ENCODE measurements at regions not wholly inside any gene's neighbourhood (a gene's known extent, or its start where the extent isn't known, plus 50 kb on each side); places are given as distances from the start of the nearest gene placed in this dataset.

- Mint-ChIP-seq H3K9me3 (no peaks in the 10 kb centered on the region), H3K27ac (peak overlapping the region; percentile 82 to 86 (median 85)), H3K36me3 (ENCODE audit: low read depth) (no peaks in the 10 kb centered on the region), H3K4me3 (peak overlapping the region in 1 of 3 experiments; percentile 68), H3K4me1 (peaks cover 30% of the 10 kb centered on the region), H3K27me3 (ENCODE audit: low read depth) (no peaks in the 10 kb centered on the region)
- TF ChIP-seq CTCF (IDR thresholded peaks at IDR 0.05; ENCODE audit: unreplicated experiment in 3 of 3), result no peak
Observed at GRCh38 chr17:69912805-69913204, 162.2 kb upstream of the KCNJ16 start.

GRCh38 chr17:69913216-69913615 is 161.8 kb upstream of the KCNJ16 start:
- Mint-ChIP-seq H3K4me1 (peaks cover 26% of the 10 kb centered on the region), H3K27me3 (ENCODE audit: low read depth) (no peaks in the 10 kb centered on the region), H3K27ac (peak overlapping the region; percentile 82 to 86 (median 85)), H3K9me3 (no peaks in the 10 kb centered on the region), H3K36me3 (ENCODE audit: low read depth) (no peaks in the 10 kb centered on the region), H3K4me3 (peak overlapping the region in 1 of 3 experiments; percentile 68)
- TF ChIP-seq CTCF (IDR thresholded peaks at IDR 0.05; ENCODE audit: unreplicated experiment in 3 of 3), result peak in 1 of 3 experiments; percentile 8

- Mint-ChIP-seq H3K4me3 (peak overlapping the region in 1 of 3 experiments; percentile 68), H3K9me3 (no peaks in the 10 kb centered on the region), H3K27ac (peak overlapping the region; percentile 82 to 86 (median 85)), H3K36me3 (ENCODE audit: low read depth) (no peaks in the 10 kb centered on the region), H3K27me3 (ENCODE audit: low read depth) (peaks cover 2% of the 10 kb centered on the region), H3K4me1 (peaks cover 25% of the 10 kb centered on the region)
- no peak for TF ChIP-seq CTCF (IDR thresholded peaks at IDR 0.05; ENCODE audit: unreplicated experiment in 3 of 3)
Observed at GRCh38 chr17:69913616-69914015, 161.4 kb upstream of the KCNJ16 start.

- Mint-ChIP-seq H3K27ac (no peak overlapping the region), H3K4me1 (peaks cover 18% of the 10 kb centered on the region), H3K9me3 (peaks cover 2% of the 10 kb centered on the region), H3K4me3 (no peak overlapping the region), H3K27me3 (ENCODE audit: low read depth) (peaks cover 3% of the 10 kb centered on the region), H3K36me3 (ENCODE audit: low read depth) (no peaks in the 10 kb centered on the region)
- TF ChIP-seq CTCF (IDR thresholded peaks at IDR 0.05; ENCODE audit: unreplicated experiment in 3 of 3), result no peak
Observed at GRCh38 chr17:69914520-69914919, 160.5 kb upstream of the KCNJ16 start.

GRCh38 chr17:69916761-69917160 is 158.3 kb upstream of the KCNJ16 start:
- no peaks in the 10 kb centered on the region for H3K36me3 Mint-ChIP-seq (ENCODE audit: low read depth)
- no peak for TF ChIP-seq CTCF (IDR thresholded peaks at IDR 0.05; ENCODE audit: unreplicated experiment in 3 of 3)

GRCh38 chr17:69918164-69918563 is 156.9 kb upstream of the KCNJ16 start:
- Mint-ChIP-seq H3K4me1 (peaks cover 11% of the 10 kb centered on the region), H3K9me3 (peaks cover 4% of the 10 kb centered on the region), H3K27ac (no peak overlapping the region), H3K36me3 (ENCODE audit: low read depth) (no peaks in the 10 kb centered on the region), H3K27me3 (ENCODE audit: low read depth) (peaks cover 3% of the 10 kb centered on the region), H3K4me3 (no peak overlapping the region)
- no peak for TF ChIP-seq CTCF (IDR thresholded peaks at IDR 0.05; ENCODE audit: unreplicated experiment in 3 of 3)

More at GRCh38 chr17:69916761-69917160, 158.3 kb upstream of the KCNJ16 start:
- Mint-ChIP-seq H3K4me1 (peaks cover 18% of the 10 kb centered on the region), H3K27me3 (ENCODE audit: low read depth) (peaks cover 3% of the 10 kb centered on the region), H3K27ac (no peak overlapping the region), H3K9me3 (peaks cover 4% of the 10 kb centered on the region), H3K4me3 (no peak overlapping the region)

All from nephron (organoid).